GM12874 (cell line): ENCODE measurements at regions not wholly inside any gene's neighbourhood (a gene's known extent, or its start where the extent isn't known, plus 50 kb on each side); places are given as distances from the start of the nearest gene placed in this dataset.

Source experiments
- CTCF ChIP-seq: IDR thresholded peaks from 2 replicates; pipeline ENCODE4 v1.5.1; 2011; ENCODE audit warnings: low read depth, mild to moderate bottlenecking, control low read depth, low read length, moderate library complexity; ENCODE audit not compliant: insufficient read depth

GRCh38 chr7:22066522-22066921 is 120.8 kb upstream of the CDCA7L start:
- TF ChIP-seq CTCF: no peak

GRCh38 chr7:22064816-22065215 is 119.1 kb upstream of the CDCA7L start:
- TF ChIP-seq CTCF: no peak

- no peak for TF ChIP-seq CTCF
These were observed 116.1 kb upstream of the CDCA7L start for GRCh38 chr7:22061775-22062174.

GRCh38 chr7:22060863-22061262 is 115.2 kb upstream of the CDCA7L start:
- TF ChIP-seq CTCF: no peak

- TF ChIP-seq CTCF: no peak
These were observed 114.5 kb upstream of the CDCA7L start for GRCh38 chr7:22060197-22060596.

GRCh38 chr7:22055226-22055625 is 109.5 kb upstream of the CDCA7L start:
- TF ChIP-seq CTCF: no peak

GRCh38 chr7:22052674-22053365 is 107.1 kb upstream of the CDCA7L start:
- no peak for TF ChIP-seq CTCF
